ENCODE measurements at regions not wholly inside any gene's neighbourhood (a gene's known extent, or its start where the extent isn't known, plus 50 kb on each side); places are given as distances from the start of the nearest gene placed in this dataset.
"Not testable (repeated sequence)": the region's sequence is repeated elsewhere in the genome, so short reads cannot be mapped to it uniquely, and the experiment has no call there.

GRCh38 chr1:30130566-30130965, 592.8 kb downstream of the MATN1 start:
- not testable (repeated sequence) for TF ChIP-seq ZFP3 (CRISPR knock-in tag; IDR thresholded peaks at IDR 0.05); OSR1 (CRISPR knock-in tag; IDR thresholded peaks at IDR 0.05); TCF4 (CRISPR knock-in tag; IDR thresholded peaks at IDR 0.05; ENCODE audit: borderline replicate concordance); CSRNP3 (CRISPR knock-in tag; IDR thresholded peaks at IDR 0.05); CREB5 (CRISPR knock-in tag; IDR thresholded peaks at IDR 0.05; ENCODE audit: low read depth)
